Prostate gland (tissue), 2 donors: ENCODE measurements at regions not wholly inside any gene's neighbourhood (a gene's known extent, or its start where the extent isn't known, plus 50 kb on each side); places are given as distances from the start of the nearest gene placed in this dataset.

ENCODE experiments used
- POLR2A ChIP-seq: fragments of 450-650 bp; IDR thresholded peaks from one replicate; pipeline ENCODE4 v1.6.1; 2016; ENCODE audit warnings: antibody characterized with exemption, mild to moderate bottlenecking
- TF ChIP-seq, protein P1 (sequence below), 4 experiments: fragments of 200-600 bp in 2 of 4; fragments of 450-650 bp in 2 of 4; sonication (generic) in 2 of 4; IDR thresholded peaks; 1 replicate in 3 of 4; 2 replicates in 1 of 4; pipeline ENCODE4 v1.5.1; 2016 to 2019; ENCODE audit warnings: antibody characterized with exemption in 4 of 4, mild to moderate bottlenecking in 2 of 4, moderate library complexity in 2 of 4

DNA sequence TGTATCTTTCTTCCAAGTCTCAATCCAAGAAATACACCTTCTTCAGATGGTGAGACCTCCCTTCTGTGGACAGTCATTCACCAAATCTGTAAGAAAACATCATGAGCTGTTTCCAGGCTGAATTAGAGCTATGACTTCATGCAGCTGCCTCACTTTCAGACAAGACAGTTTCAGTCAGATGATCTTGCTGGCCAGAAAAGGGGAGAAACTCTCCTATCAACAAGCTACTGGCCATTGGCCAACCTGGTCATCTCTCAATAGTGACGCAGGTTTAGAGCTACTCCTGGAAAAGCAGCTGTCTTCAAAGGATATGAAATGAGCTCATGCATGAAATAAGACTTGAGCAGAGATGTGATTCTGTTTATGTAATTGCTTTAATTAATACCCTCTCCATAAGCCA, 69.6 kb upstream of the NDP start:
- TF ChIP-seq POLR2A, result no peak
- TF ChIP-seq, protein P1, sequence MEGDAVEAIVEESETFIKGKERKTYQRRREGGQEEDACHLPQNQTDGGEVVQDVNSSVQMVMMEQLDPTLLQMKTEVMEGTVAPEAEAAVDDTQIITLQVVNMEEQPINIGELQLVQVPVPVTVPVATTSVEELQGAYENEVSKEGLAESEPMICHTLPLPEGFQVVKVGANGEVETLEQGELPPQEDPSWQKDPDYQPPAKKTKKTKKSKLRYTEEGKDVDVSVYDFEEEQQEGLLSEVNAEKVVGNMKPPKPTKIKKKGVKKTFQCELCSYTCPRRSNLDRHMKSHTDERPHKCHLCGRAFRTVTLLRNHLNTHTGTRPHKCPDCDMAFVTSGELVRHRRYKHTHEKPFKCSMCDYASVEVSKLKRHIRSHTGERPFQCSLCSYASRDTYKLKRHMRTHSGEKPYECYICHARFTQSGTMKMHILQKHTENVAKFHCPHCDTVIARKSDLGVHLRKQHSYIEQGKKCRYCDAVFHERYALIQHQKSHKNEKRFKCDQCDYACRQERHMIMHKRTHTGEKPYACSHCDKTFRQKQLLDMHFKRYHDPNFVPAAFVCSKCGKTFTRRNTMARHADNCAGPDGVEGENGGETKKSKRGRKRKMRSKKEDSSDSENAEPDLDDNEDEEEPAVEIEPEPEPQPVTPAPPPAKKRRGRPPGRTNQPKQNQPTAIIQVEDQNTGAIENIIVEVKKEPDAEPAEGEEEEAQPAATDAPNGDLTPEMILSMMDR (IDR thresholded peaks at IDR 0.05), result no peak
